ENCODE measurements at regions not wholly inside any gene's neighbourhood (a gene's known extent, or its start where the extent isn't known, plus 50 kb on each side); places are given as distances from the start of the nearest gene placed in this dataset.
A peak's percentile ranks its signal among the peaks of the same experiment; 100 is the strongest.

DNA sequence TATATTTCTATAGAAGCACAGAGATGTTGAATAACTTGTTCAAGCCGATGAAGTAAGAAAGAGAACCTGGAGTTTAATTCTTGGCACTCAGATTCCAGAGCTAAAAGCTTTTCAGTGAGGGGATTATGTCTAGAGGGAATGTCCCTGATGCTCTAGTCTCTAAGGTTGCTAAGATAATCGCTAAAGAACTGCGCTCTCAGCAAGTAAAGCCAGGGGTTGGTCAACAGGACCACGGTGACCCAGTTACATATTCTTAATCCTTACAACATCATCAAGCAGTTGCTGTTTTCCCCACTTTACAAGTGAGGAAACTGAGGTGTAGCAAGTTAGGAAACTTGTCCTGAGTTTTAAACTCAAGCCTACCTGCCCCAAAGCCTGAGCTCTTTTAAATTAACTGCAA, 110.8 kb downstream of the DAD1 start:
- H3K27ac ChIP-seq (ENCODE audit: low read depth, low read length): no peak overlapping the region
- CTCF ChIA-PET (ENCODE audit: partially characterized antibody): interaction anchor here (0.5 to 4.3 kb wide), 11 partner anchors 13 to 345 kb away, joined by 3 to 34 read pairs (median 3); no protein-coding TSS in a partner anchor
- no peak for FAIRE-seq
- TF ChIP-seq KDM1A (IDR thresholded peaks at IDR 0.05; ENCODE audit: borderline replicate concordance, low read length) (no peak), SIX5 (IDR thresholded peaks at IDR 0.05; ENCODE audit: low read depth, low read length) (no peak), CBX5 (IDR thresholded peaks at IDR 0.05; ENCODE audit: low read depth, low read length) (no peak), CHD2 (IDR thresholded peaks at IDR 0.05; ENCODE audit: low read length) (no peak), SRF (IDR thresholded peaks at IDR 0.05; ENCODE audit: low read depth, low read length) (no peak), NRF1 (IDR thresholded peaks at IDR 0.05; ENCODE audit: low read depth, low read length) (no peak), BCL11A (IDR thresholded peaks at IDR 0.05; ENCODE audit: low read depth in 2 of 2, low read length in 2 of 2) (no peak), KDM4A (IDR thresholded peaks at IDR 0.05; ENCODE audit: low read depth, low read length, severe bottlenecking) (no peak), SIN3A (conservative IDR thresholded peaks at IDR 0.05 in 1 of 2, IDR thresholded peaks at IDR 0.05 in 1 of 2; ENCODE audit: low read depth in 1 of 2, low read length in 2 of 2) (no peak), BRCA1 (IDR thresholded peaks at IDR 0.05; ENCODE audit: low read depth, low read length) (no peak), TBP (IDR thresholded peaks at IDR 0.05; ENCODE audit: low read depth, low read length) (no peak), GTF2F1 (IDR thresholded peaks at IDR 0.05; ENCODE audit: borderline replicate concordance, low read depth, low read length) (no peak)
- TF ChIP-seq, protein P1, sequence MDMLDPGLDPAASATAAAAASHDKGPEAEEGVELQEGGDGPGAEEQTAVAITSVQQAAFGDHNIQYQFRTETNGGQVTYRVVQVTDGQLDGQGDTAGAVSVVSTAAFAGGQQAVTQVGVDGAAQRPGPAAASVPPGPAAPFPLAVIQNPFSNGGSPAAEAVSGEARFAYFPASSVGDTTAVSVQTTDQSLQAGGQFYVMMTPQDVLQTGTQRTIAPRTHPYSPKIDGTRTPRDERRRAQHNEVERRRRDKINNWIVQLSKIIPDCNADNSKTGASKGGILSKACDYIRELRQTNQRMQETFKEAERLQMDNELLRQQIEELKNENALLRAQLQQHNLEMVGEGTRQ (IDR thresholded peaks at IDR 0.05; ENCODE audit: low read length): no peak
- TF ChIP-seq, protein P2, sequence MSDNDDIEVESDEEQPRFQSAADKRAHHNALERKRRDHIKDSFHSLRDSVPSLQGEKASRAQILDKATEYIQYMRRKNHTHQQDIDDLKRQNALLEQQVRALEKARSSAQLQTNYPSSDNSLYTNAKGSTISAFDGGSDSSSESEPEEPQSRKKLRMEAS (IDR thresholded peaks at IDR 0.05): no peak

More for the DNA sequence above, 110.8 kb downstream of the DAD1 start:
- Histone ChIP-seq H2BK5ac (ENCODE audit: low read depth, low read length) (no peak overlapping the region), H2BK120ac (replicated peaks; ENCODE audit: low read depth, low read length) (no peak overlapping the region), H3K23me2 (ENCODE audit: low read depth, low read length) (no peaks in the 10 kb centered on the region), H3K9ac (replicated peaks in 1 of 4; ENCODE audit: extremely low read depth in 1 of 4, low read depth in 3 of 4, low read length in 3 of 4) (no peak overlapping the region), H4K91ac (replicated peaks; ENCODE audit: insufficient read length, low read length) (no peak overlapping the region), H2BK12ac (ENCODE audit: low read depth, low read length) (peak overlapping the region; percentile 39; the same call in 1 of the 2 replicates), H3K4ac (replicated peaks; ENCODE audit: insufficient read length, low read depth, low read length) (no peak overlapping the region), H4K20me1 (replicated peaks in 1 of 2; ENCODE audit: control insufficient read depth in 1 of 2, insufficient read depth in 2 of 2, low read length in 2 of 2) (no peaks in the 10 kb centered on the region), H3K4me3 (ENCODE audit: extremely low read depth in 1 of 4, insufficient read depth in 2 of 4, low read depth in 3 of 4, low read length in 4 of 4) (no peak overlapping the region), H3K4me2 (ENCODE audit: insufficient read depth in 1 of 2, low read depth in 2 of 2, low read length in 2 of 2) (no peak overlapping the region), H3K56ac (replicated peaks; ENCODE audit: insufficient read length, low read depth, low read length) (no peak overlapping the region), H4K8ac (ENCODE audit: extremely low read depth, insufficient read depth, low read length) (no peak overlapping the region), H3K36me3 (ENCODE audit: control insufficient read depth in 2 of 4, insufficient read depth in 4 of 4, low read length in 3 of 4) (no peaks in the 10 kb centered on the region), H2AK5ac (ENCODE audit: low read depth, low read length) (no peak overlapping the region), H3K23ac (ENCODE audit: insufficient read length) (no peak overlapping the region), H2BK15ac (ENCODE audit: low read length) (no peak overlapping the region), H3K9me3 (ENCODE audit: insufficient read depth in 2 of 2, low read depth in 1 of 2, low read length in 1 of 2) (no peaks in the 10 kb centered on the region), H3K4me1 (replicated peaks in 1 of 4; ENCODE audit: control insufficient read depth in 3 of 4, insufficient read depth in 4 of 4, low read length in 3 of 4) (peaks cover 0 to 8% (median 5%) of the 10 kb centered on the region in 4 experiments; a peak in 4 of 7 replicates), H3K18ac (ENCODE audit: extremely low read depth, low read length) (no peak overlapping the region), H3K27me3 (replicated peaks in 1 of 4; ENCODE audit: control insufficient read depth in 3 of 4, extremely low read depth in 1 of 4, insufficient read depth in 3 of 4, low read length in 3 of 4) (no peaks in the 10 kb centered on the region; a peak in 1 of 7 replicates), H2AFZ (ENCODE audit: low read length) (no peak overlapping the region), H2BK20ac (ENCODE audit: low read length) (no peak overlapping the region), H3K79me1 (ENCODE audit: low read depth, low read length) (no peaks in the 10 kb centered on the region), H4K5ac (ENCODE audit: insufficient read length, low read depth, low read length) (no peak overlapping the region), H3K14ac (ENCODE audit: insufficient read length) (no peak overlapping the region), H3K79me2 (ENCODE audit: control insufficient read depth in 1 of 2, insufficient read depth in 2 of 2, low read length in 2 of 2) (no peaks in the 10 kb centered on the region)
- 95% methylated on average over 4 of the region's 4 CpGs; no CpG with 5 or more reads in 1 of the 2 experiments for WGBS, 2 experiments (ENCODE audit: extremely low coverage in 1 of 2, insufficient coverage in 1 of 2, insufficient read length in 1 of 2, insufficient replicate concordance in 2 of 2, low coverage in 1 of 2, low lambda C conversion rate in 2 of 2, missing lambda C conversion rate in 1 of 2)
- DNase-seq (ENCODE audit: low read depth in 1 of 2, low spot score in 2 of 2): no peak
- POLR2A ChIA-PET (ENCODE audit: partially characterized antibody): no interaction called here
